Hepatocyte (in vitro differentiated cells): ENCODE measurements at regions not wholly inside any gene's neighbourhood (a gene's known extent, or its start where the extent isn't known, plus 50 kb on each side); places are given as distances from the start of the nearest gene placed in this dataset.
"Not testable (repeated sequence)": the region's sequence is repeated elsewhere in the genome, so short reads cannot be mapped to it uniquely, and the experiment has no call there.

ENCODE experiments used
- DNase-seq: peaks from one replicate; pipeline ENCODE4 v3.0.0-alpha.2; 2016; ENCODE audit warnings: low spot score
- H2AFZ ChIP-seq: fragments of 200-600 bp; sonication (generic); 2 replicates; pipeline ENCODE4 v1.6.0; 2016; ENCODE audit warnings: antibody characterized with exemption, mild to moderate bottlenecking
- H3K27ac ChIP-seq: fragments of 200-600 bp; sonication (generic); 2 replicates; pipeline ENCODE4 v1.5.1; 2016; ENCODE audit warnings: mild to moderate bottlenecking
- H3K27me3 ChIP-seq: fragments of 200-600 bp; sonication (generic); 2 replicates; pipeline ENCODE4 v1.6.1; 2016
- H3K36me3 ChIP-seq: fragments of 200-600 bp; sonication (generic); replicated peaks from 2 replicates; pipeline ENCODE4 v1.5.1; 2016; ENCODE audit warnings: low read depth; ENCODE audit not compliant: insufficient read depth
- H3K4me1 ChIP-seq: fragments of 200-600 bp; sonication (generic); 2 replicates; pipeline ENCODE4 v1.5.1; 2016; ENCODE audit warnings: mild to moderate bottlenecking, moderate library complexity; ENCODE audit not compliant: insufficient read depth
- H3K4me2 ChIP-seq: fragments of 200-600 bp; sonication (generic); 2 replicates; pipeline ENCODE4 v1.6.0; 2016
- H3K4me3 ChIP-seq: fragments of 200-600 bp; sonication (generic); 2 replicates; pipeline ENCODE4 v1.5.1; 2016; ENCODE audit warnings: mild to moderate bottlenecking
- H3K79me2 ChIP-seq: fragments of 200-600 bp; sonication (generic); 2 replicates; pipeline ENCODE4 v1.6.0; 2017; ENCODE audit warnings: mild to moderate bottlenecking
- H3K9me2 ChIP-seq: fragments of 200-600 bp; sonication (generic); replicated peaks from 2 replicates; pipeline ENCODE4 v1.6.0; 2017; ENCODE audit warnings: mild to moderate bottlenecking; ENCODE audit not compliant: insufficient read depth
- H3K9me3 ChIP-seq: fragments of 200-600 bp; sonication (generic); 2 replicates; pipeline ENCODE4 v1.5.1; 2016; ENCODE audit warnings: low read depth, mild to moderate bottlenecking
- H4K20me1 ChIP-seq: fragments of 200-600 bp; sonication (generic); 2 replicates; pipeline ENCODE4 v1.6.0; 2016; ENCODE audit warnings: mild to moderate bottlenecking; ENCODE audit not compliant: insufficient read depth, poor library complexity, severe bottlenecking
- EZH2 ChIP-seq: fragments of 200-600 bp; sonication (generic); IDR thresholded peaks from 2 replicates; pipeline ENCODE4 v1.6.1; 2016; ENCODE audit warnings: antibody characterized with exemption, mild to moderate bottlenecking, borderline replicate concordance
- EZH2phosphoT487 ChIP-seq: fragments of 200-600 bp; sonication (generic); IDR thresholded peaks from one replicate; pipeline ENCODE4 v1.6.1; 2018; ENCODE audit warnings: antibody characterized with exemption, mild to moderate bottlenecking, low read depth, moderate library complexity; ENCODE audit not compliant: unreplicated experiment, severe bottlenecking
- WGBS: methylation state at CpG from one replicate; pipeline ENCODE4 v1.1.6; 2016; ENCODE audit warnings: low lambda C conversion rate; ENCODE audit errors: missing lambda C conversion rate; 5-methylcytosine and 5-hydroxymethylcytosine counted together
- TF ChIP-seq, protein P1 (sequence below): fragments of 200-600 bp; sonication (generic); IDR thresholded peaks from 2 replicates; pipeline ENCODE4 v1.5.1; 2016; ENCODE audit warnings: antibody characterized with exemption, mild to moderate bottlenecking; ENCODE audit not compliant: poor library complexity

DNA sequence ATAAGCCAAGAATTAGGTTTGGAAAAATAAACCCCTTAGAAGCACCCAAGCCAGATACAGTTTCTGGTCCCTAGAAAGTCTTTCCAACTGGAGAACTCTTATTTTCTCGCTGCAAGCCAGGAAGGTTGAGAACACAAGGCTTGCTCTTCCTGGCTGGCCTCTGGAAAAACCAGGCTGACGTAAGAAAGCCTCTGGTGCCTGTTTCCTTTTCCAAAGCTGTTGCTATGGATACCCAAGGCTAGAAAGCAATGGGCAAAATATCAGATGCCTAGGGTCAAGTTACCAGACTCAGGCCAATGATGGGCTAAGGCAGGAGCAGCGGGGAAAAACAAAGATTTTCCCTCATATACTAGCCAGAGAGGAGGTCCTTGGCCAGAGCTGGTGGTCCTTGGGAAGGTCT, 281.6 kb downstream of the KLHL13 start:
- Histone ChIP-seq H2AFZ (no peak overlapping the region), H3K4me2 (no peak overlapping the region), H3K27ac (no peak overlapping the region), H4K20me1 (no peaks in the 10 kb centered on the region), H3K36me3 (no peaks in the 10 kb centered on the region), H3K9me2 (no peaks in the 10 kb centered on the region), H3K4me1 (no peaks in the 10 kb centered on the region), H3K27me3 (no peaks in the 10 kb centered on the region), H3K4me3 (no peak overlapping the region), H3K79me2 (no peaks in the 10 kb centered on the region), H3K9me3 (no peaks in the 10 kb centered on the region)
- no peak for DNase-seq
- 43% methylated on average over 3 of the region's 3 CpGs for WGBS
- TF ChIP-seq EZH2phosphoT487 (no peak), EZH2 (no peak)
- TF ChIP-seq, protein P1, sequence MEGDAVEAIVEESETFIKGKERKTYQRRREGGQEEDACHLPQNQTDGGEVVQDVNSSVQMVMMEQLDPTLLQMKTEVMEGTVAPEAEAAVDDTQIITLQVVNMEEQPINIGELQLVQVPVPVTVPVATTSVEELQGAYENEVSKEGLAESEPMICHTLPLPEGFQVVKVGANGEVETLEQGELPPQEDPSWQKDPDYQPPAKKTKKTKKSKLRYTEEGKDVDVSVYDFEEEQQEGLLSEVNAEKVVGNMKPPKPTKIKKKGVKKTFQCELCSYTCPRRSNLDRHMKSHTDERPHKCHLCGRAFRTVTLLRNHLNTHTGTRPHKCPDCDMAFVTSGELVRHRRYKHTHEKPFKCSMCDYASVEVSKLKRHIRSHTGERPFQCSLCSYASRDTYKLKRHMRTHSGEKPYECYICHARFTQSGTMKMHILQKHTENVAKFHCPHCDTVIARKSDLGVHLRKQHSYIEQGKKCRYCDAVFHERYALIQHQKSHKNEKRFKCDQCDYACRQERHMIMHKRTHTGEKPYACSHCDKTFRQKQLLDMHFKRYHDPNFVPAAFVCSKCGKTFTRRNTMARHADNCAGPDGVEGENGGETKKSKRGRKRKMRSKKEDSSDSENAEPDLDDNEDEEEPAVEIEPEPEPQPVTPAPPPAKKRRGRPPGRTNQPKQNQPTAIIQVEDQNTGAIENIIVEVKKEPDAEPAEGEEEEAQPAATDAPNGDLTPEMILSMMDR, result no peak

DNA sequence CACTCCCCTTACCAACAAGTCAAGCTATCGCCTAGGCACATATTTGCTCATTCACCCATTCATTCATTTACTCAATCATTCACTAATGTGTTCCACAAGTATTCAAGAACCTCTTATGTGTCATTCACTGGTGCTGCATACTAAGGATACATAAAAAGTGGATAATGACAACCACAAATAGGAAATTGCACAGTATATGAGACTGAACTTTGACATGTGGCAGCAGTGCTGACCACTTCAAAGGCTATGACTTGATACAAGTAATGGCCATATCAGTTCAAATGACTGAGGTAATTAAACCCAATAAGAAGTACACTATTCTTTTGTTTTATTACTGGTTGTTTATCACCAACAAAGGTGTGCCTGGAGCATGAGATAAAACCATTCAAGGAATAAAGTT, 282.5 kb downstream of the KLHL13 start:
- H3K79me2 ChIP-seq, result no peaks in the 10 kb centered on the region
- H3K9me2 ChIP-seq, result no peaks in the 10 kb centered on the region
- no peak for TF ChIP-seq EZH2
- no peak for TF ChIP-seq EZH2phosphoT487
- TF ChIP-seq, protein P1, result no peak
- H3K27me3 ChIP-seq, result no peaks in the 10 kb centered on the region
- DNase-seq, result no peak
- no peaks in the 10 kb centered on the region for H3K9me3 ChIP-seq
- H3K27ac ChIP-seq, result no peak overlapping the region
- no peak overlapping the region for H2AFZ ChIP-seq
- H3K4me1 ChIP-seq, result no peaks in the 10 kb centered on the region
- H4K20me1 ChIP-seq, result no peaks in the 10 kb centered on the region
- H3K4me2 ChIP-seq, result no peak overlapping the region
- 65% methylated on average over 1 of the region's 1 CpG for WGBS
- no peak overlapping the region for H3K4me3 ChIP-seq
- H3K36me3 ChIP-seq, result no peaks in the 10 kb centered on the region

DNA sequence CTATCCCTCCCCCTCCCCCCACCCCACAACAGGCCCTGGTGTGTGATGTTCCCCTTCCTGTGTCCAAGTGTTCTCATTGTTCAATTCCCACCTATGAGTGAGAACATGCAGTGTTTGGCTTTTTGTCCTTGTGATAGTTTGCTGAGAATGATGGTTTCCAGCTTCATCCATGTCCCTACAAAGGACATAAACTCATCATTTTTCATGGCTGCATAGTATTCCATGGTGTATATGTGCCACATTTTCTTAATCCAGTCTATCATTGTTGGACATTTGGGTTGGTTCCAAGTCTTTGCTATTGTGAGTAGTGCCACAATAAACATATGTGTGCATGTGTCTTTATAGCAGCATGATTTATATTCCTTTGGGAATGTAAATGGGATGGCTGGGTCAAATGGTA, 295.1 kb downstream of the KLHL13 start:
- not testable (repeated sequence) for H3K36me3 ChIP-seq, H3K79me2 ChIP-seq, H3K9me3 ChIP-seq, H4K20me1 ChIP-seq, H3K27ac ChIP-seq, H3K27me3 ChIP-seq, H2AFZ ChIP-seq, DNase-seq, H3K9me2 ChIP-seq, H3K4me2 ChIP-seq, H3K4me3 ChIP-seq, H3K4me1 ChIP-seq

DNA sequence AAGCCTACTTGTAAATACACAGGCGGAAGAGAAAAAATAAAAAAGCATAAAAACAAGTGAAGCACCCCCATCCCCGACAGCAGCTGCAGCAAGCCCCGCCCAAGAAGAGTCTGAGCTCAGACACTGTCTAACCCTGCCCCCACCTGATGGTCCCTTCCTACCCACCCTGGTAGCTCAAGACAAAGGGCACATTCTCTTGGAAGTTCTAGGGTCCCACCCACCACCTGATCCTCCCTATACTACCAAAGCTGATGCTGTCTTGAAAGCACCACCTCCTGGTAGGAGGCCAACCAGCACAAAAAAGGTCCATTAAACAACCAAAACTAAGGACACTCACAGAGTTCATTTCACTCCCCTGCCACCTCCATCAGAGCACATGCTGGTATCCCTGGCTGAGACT, 308.2 kb downstream of the KLHL13 start:
- Histone ChIP-seq H3K27me3 (no peaks in the 10 kb centered on the region), H3K36me3 (no peaks in the 10 kb centered on the region), H3K27ac (no peak overlapping the region), H3K9me3 (no peaks in the 10 kb centered on the region), H3K79me2 (no peaks in the 10 kb centered on the region), H3K4me2 (no peak overlapping the region), H2AFZ (no peak overlapping the region), H4K20me1 (no peaks in the 10 kb centered on the region), H3K4me1 (no peaks in the 10 kb centered on the region), H3K9me2 (no peaks in the 10 kb centered on the region), H3K4me3 (no peak overlapping the region)
- WGBS, result 72% methylated on average over 3 of the region's 3 CpGs
- TF ChIP-seq EZH2phosphoT487 (no peak), EZH2 (no peak)
- TF ChIP-seq, protein P1, result no peak
- DNase-seq, result no peak
